H9 (cell line): ENCODE measurements at regions not wholly inside any gene's neighbourhood (a gene's known extent, or its start where the extent isn't known, plus 50 kb on each side); places are given as distances from the start of the nearest gene placed in this dataset.

Source experiments
- DNase-seq: peaks from one replicate; pipeline ENCODE4 v3.0.0-alpha.2; 2017
- H2AFZ ChIP-seq: one replicate; pipeline ENCODE4 v1.6.1; 2013; ENCODE audit warnings: mild to moderate bottlenecking, low read length, control low read depth, moderate library complexity
- H2AK5ac ChIP-seq: 2 replicates; pipeline ENCODE4 v1.6.1; 2013; ENCODE audit warnings: low read length, control low read depth, mixed read lengths; ENCODE audit not compliant: insufficient read length
- H2BK120ac ChIP-seq: one replicate; pipeline ENCODE4 v1.6.1; 2013; ENCODE audit warnings: low read depth, mild to moderate bottlenecking, low read length, control low read depth, inconsistent platforms; ENCODE audit not compliant: poor library complexity, severe bottlenecking
- H2BK12ac ChIP-seq: 2 replicates; pipeline ENCODE4 v1.6.1; 2013; ENCODE audit warnings: low read length, control low read depth, mixed read lengths, low read depth; ENCODE audit not compliant: insufficient read length
- H2BK15ac ChIP-seq: 2 replicates; pipeline ENCODE4 v1.6.1; 2013; ENCODE audit warnings: low read depth, low read length, control low read depth
- H2BK20ac ChIP-seq: one replicate; pipeline ENCODE4 v1.6.1; 2013; ENCODE audit warnings: low read depth, mild to moderate bottlenecking, low read length, control low read depth, inconsistent platforms; ENCODE audit not compliant: poor library complexity, severe bottlenecking
- H2BK5ac ChIP-seq: 2 replicates; pipeline ENCODE4 v1.6.1; 2013; ENCODE audit warnings: low read length, control low read depth, mixed read lengths; ENCODE audit not compliant: insufficient read length
- H3K14ac ChIP-seq: 2 replicates; pipeline ENCODE4 v1.6.1; 2013; ENCODE audit warnings: low read length, control low read depth; ENCODE audit not compliant: insufficient read depth
- H3K18ac ChIP-seq: 2 replicates; pipeline ENCODE4 v1.6.1; 2013; ENCODE audit warnings: low read depth, mild to moderate bottlenecking, mixed read lengths, low read length, control low read depth; ENCODE audit not compliant: insufficient read length
- H3K23ac ChIP-seq: 2 replicates; pipeline ENCODE4 v1.6.1; 2013; ENCODE audit warnings: low read length, control low read depth, mixed read lengths, low read depth; ENCODE audit not compliant: insufficient read length
- H3K23me2 ChIP-seq: 2 replicates; pipeline ENCODE4 v1.6.1; 2013; ENCODE audit warnings: low read depth, mild to moderate bottlenecking, mixed read lengths, low read length, control low read depth; ENCODE audit not compliant: insufficient read length, poor library complexity, severe bottlenecking
- H3K27ac ChIP-seq: 2 replicates; pipeline ENCODE4 v1.5.1; 2013; ENCODE audit warnings: low read length, control low read depth, mixed read lengths, low read depth; ENCODE audit not compliant: insufficient read length
- H3K27me3 ChIP-seq: 2 replicates; pipeline ENCODE4 v1.6.1; 2013; ENCODE audit warnings: low read length, control low read depth, inconsistent platforms; ENCODE audit not compliant: insufficient read depth
- H3K4ac ChIP-seq: 2 replicates; pipeline ENCODE4 v1.6.1; 2013; ENCODE audit warnings: low read depth, mild to moderate bottlenecking, control low read depth, inconsistent platforms, low read length, moderate library complexity
- H3K4me1 ChIP-seq: 2 replicates; pipeline ENCODE4 v1.6.1; 2013; ENCODE audit warnings: low read length, control low read depth, inconsistent platforms; ENCODE audit not compliant: insufficient read depth
- H3K4me2 ChIP-seq: 2 replicates; pipeline ENCODE4 v1.6.1; 2013; ENCODE audit warnings: low read length, control low read depth, mixed read lengths; ENCODE audit not compliant: insufficient read length, insufficient read depth
- H3K56ac ChIP-seq: 2 replicates; pipeline ENCODE4 v1.6.1; 2013; ENCODE audit warnings: low read depth, mild to moderate bottlenecking, mixed read lengths, low read length, control low read depth; ENCODE audit not compliant: insufficient read length
- H3K79me1 ChIP-seq: 2 replicates; pipeline ENCODE4 v1.6.1; 2013; ENCODE audit warnings: low read depth, mild to moderate bottlenecking, moderate library complexity, low read length, control low read depth, inconsistent platforms; ENCODE audit not compliant: insufficient read depth, poor library complexity, severe bottlenecking
- H3K79me2 ChIP-seq: 2 replicates; pipeline ENCODE4 v1.6.1; 2013; ENCODE audit warnings: low read length, control low read depth, inconsistent platforms; ENCODE audit not compliant: insufficient read depth
- H3K9ac ChIP-seq: 2 replicates; pipeline ENCODE4 v1.6.1; 2013; ENCODE audit warnings: low read length, control low read depth, mixed read lengths; ENCODE audit not compliant: insufficient read length; ENCODE audit errors: extremely low read depth
- H3K9me3 ChIP-seq: one replicate; pipeline ENCODE4 v1.6.1; 2013; ENCODE audit warnings: low read depth, low read length, inconsistent platforms; ENCODE audit not compliant: control insufficient read depth
- H3T11ph ChIP-seq: one replicate; pipeline ENCODE4 v1.6.1; 2013; ENCODE audit warnings: mild to moderate bottlenecking, low read length, control low read depth, inconsistent platforms
- H4K20me1 ChIP-seq: one replicate; pipeline ENCODE4 v1.6.1; 2013; ENCODE audit not compliant: control insufficient read depth, insufficient read length, insufficient read depth
- H4K5ac ChIP-seq: 2 replicates; pipeline ENCODE4 v1.6.1; 2013; ENCODE audit warnings: low read depth, mild to moderate bottlenecking, mixed read lengths, low read length, control low read depth; ENCODE audit not compliant: insufficient read length
- H4K8ac ChIP-seq: replicated peaks from 2 replicates; pipeline ENCODE4 v1.6.1; 2013; ENCODE audit warnings: low read length, control low read depth, mixed read lengths, low read depth; ENCODE audit not compliant: insufficient read length
- H4K91ac ChIP-seq: 2 replicates; pipeline ENCODE4 v1.6.1; 2013; ENCODE audit warnings: low read depth, mild to moderate bottlenecking, moderate library complexity, mixed read lengths, low read length, control low read depth; ENCODE audit not compliant: insufficient read length
- H3K27ac Mint-ChIP-seq, 3 experiments: 2 replicates in 2 of 3; 3 replicates in 1 of 3; pipeline ENCODE4 v1.8.0; 2020 to 2021; ENCODE audit warnings: mixed read lengths in 3 of 3, mild to moderate bottlenecking in 1 of 3, moderate library complexity in 1 of 3
- H3K27me3 Mint-ChIP-seq: 2 replicates; pipeline ENCODE4 v1.8.0; 2021; ENCODE audit warnings: low read depth, mild to moderate bottlenecking, moderate library complexity, mixed read lengths
- H3K36me3 Mint-ChIP-seq, 3 experiments: 2 replicates in 2 of 3; 3 replicates in 1 of 3; pipeline ENCODE4 v1.8.0; 2020 to 2021; ENCODE audit warnings: low read depth in 3 of 3, mixed read lengths in 3 of 3; ENCODE audit not compliant: insufficient read depth in 1 of 3
- H3K4me1 Mint-ChIP-seq, 2 experiments: 2 replicates each; pipeline ENCODE4 v1.8.0; 2020; ENCODE audit warnings: mixed read lengths in 2 of 2
- H3K4me3 Mint-ChIP-seq, 2 experiments: 2 replicates in 1 of 2; 3 replicates in 1 of 2; pipeline ENCODE4 v1.8.0; 2020 to 2021; ENCODE audit warnings: mild to moderate bottlenecking in 2 of 2, mixed read lengths in 2 of 2, moderate library complexity in 1 of 2
- H3K9me3 Mint-ChIP-seq, 2 experiments: 2 replicates in 1 of 2; 3 replicates in 1 of 2; pipeline ENCODE4 v1.8.0; 2020; ENCODE audit warnings: mild to moderate bottlenecking in 2 of 2, mixed read lengths in 2 of 2, moderate library complexity in 1 of 2
- CTCF ChIP-seq: fragments of 200-600 bp; sonication (generic); conservative IDR thresholded peaks from 3 replicates; pipeline ENCODE4 v1.8.0; 2021; ENCODE audit warnings: antibody characterized with exemption, mild to moderate bottlenecking
- WGBS: extraction: QIAGEN DNeasy Blood & Tissue Kit; methylation state at CpG from one replicate; pipeline ENCODE4 v1.1.7; 2013; ENCODE audit warnings: missing lambda C conversion rate, low lambda C conversion rate, mixed read lengths; ENCODE audit not compliant: insufficient read length; ENCODE audit errors: extremely low coverage; 5-methylcytosine and 5-hydroxymethylcytosine counted together

- Histone ChIP-seq H3K27ac (no peak overlapping the region), H3K23me2 (no peaks in the 10 kb centered on the region), H2AFZ (no peak overlapping the region), H4K5ac (no peak overlapping the region), H3K23ac (no peak overlapping the region), H2BK15ac (no peak overlapping the region), H3K79me1 (no peaks in the 10 kb centered on the region), H3T11ph (no peak overlapping the region), H3K4me1 (peaks cover 5% of the 10 kb centered on the region), H4K8ac (no peak overlapping the region), H2BK120ac (no peak overlapping the region), H3K14ac (no peak overlapping the region), H2AK5ac (no peak overlapping the region), H4K20me1 (no peaks in the 10 kb centered on the region), H3K27me3 (peaks cover 23% of the 10 kb centered on the region; the same call in 1 of the 2 replicates), H3K18ac (no peak overlapping the region), H4K91ac (no peak overlapping the region), H2BK12ac (no peak overlapping the region), H3K4ac (no peak overlapping the region), H3K9me3 (no peaks in the 10 kb centered on the region), H2BK20ac (no peak overlapping the region), H3K4me2 (no peak overlapping the region), H3K79me2 (no peaks in the 10 kb centered on the region), H2BK5ac (no peak overlapping the region), H3K56ac (no peak overlapping the region), H3K9ac (no peak overlapping the region)
- TF ChIP-seq CTCF = no peak
- DNase-seq = no peak
- Mint-ChIP-seq H3K4me1 (peaks cover 28 to 35% of the 10 kb centered on the region in 2 experiments), H3K27ac (no peak overlapping the region), H3K9me3 (no peaks in the 10 kb centered on the region; a peak in 1 of 5 replicates), H3K27me3 (peaks cover 47% of the 10 kb centered on the region), H3K4me3 (no peak overlapping the region), H3K36me3 (peaks cover 0 to 4% (median 0%) of the 10 kb centered on the region in 3 experiments; a peak in 2 of 7 replicates)
- WGBS = no CpG with 5 or more reads among the region's 1 CpG
These were observed 170.9 kb upstream of the CAMK1G start for GRCh38 chr1:209412566-209412965.
